Karpas-422 (cell line): ENCODE measurements at regions not wholly inside any gene's neighbourhood (a gene's known extent, or its start where the extent isn't known, plus 50 kb on each side); places are given as distances from the start of the nearest gene placed in this dataset.

Experiments used
- DNase-seq: peaks from one replicate; pipeline ENCODE4 v3.0.0-alpha.2; 2015
- H2AFZ ChIP-seq: fragments of 200-600 bp; sonication (generic); 2 replicates; pipeline ENCODE4 v1.6.1; 2014; ENCODE audit warnings: antibody characterized with exemption, low read length, mixed read lengths
- H3K27ac ChIP-seq: fragments of 200-600 bp; sonication (generic); 2 replicates; pipeline ENCODE4 v1.5.1; 2014; ENCODE audit warnings: mild to moderate bottlenecking, low read length, moderate library complexity
- H3K27me3 ChIP-seq: fragments of 200-600 bp; sonication (generic); 2 replicates; pipeline ENCODE4 v1.6.1; 2014; ENCODE audit warnings: low read length, mixed read lengths
- H3K36me3 ChIP-seq: fragments of 200-600 bp; sonication (generic); 2 replicates; pipeline ENCODE4 v1.6.1; 2014; ENCODE audit warnings: low read length, mixed read lengths; ENCODE audit not compliant: insufficient read depth
- H3K4me1 ChIP-seq: fragments of 200-600 bp; sonication (generic); 2 replicates; pipeline ENCODE4 v1.6.1; 2014; ENCODE audit warnings: mild to moderate bottlenecking, low read length, mixed read lengths
- H3K4me2 ChIP-seq: fragments of 200-600 bp; sonication (generic); 2 replicates; pipeline ENCODE4 v1.6.1; 2014; ENCODE audit warnings: low read length, low read depth, mild to moderate bottlenecking; ENCODE audit not compliant: poor library complexity, severe bottlenecking
- H3K4me3 ChIP-seq: fragments of 200-600 bp; sonication (generic); 2 replicates; pipeline ENCODE4 v1.5.1; 2014; ENCODE audit warnings: mild to moderate bottlenecking, antibody characterized with exemption, low read length, mixed read lengths
- H3K79me2 ChIP-seq: fragments of 200-600 bp; sonication (generic); 2 replicates; pipeline ENCODE4 v1.6.1; 2014; ENCODE audit warnings: mild to moderate bottlenecking, low read length, mixed read lengths
- H3K9ac ChIP-seq: fragments of 200-600 bp; sonication (generic); 2 replicates; pipeline ENCODE4 v1.6.0; 2014; ENCODE audit warnings: low read length
- H3K9me2 ChIP-seq: fragments of 200-600 bp; sonication (generic), shearing (Covaris generic); replicated peaks from 2 replicates; pipeline ENCODE4 v1.6.0; 2014; ENCODE audit warnings: mild to moderate bottlenecking, low read length, moderate library complexity; ENCODE audit not compliant: insufficient read depth
- H3K9me3 ChIP-seq: fragments of 300-700, 200-600 bp; sonication (generic); 2 replicates; pipeline ENCODE4 v1.6.1; 2014; ENCODE audit warnings: low read length, mixed read lengths
- H4K20me1 ChIP-seq: fragments of 200-600 bp; sonication (generic); 2 replicates; pipeline ENCODE4 v1.6.1; 2014; ENCODE audit warnings: mild to moderate bottlenecking, antibody characterized with exemption, low read length, low read depth; ENCODE audit not compliant: insufficient read depth

- no peak overlapping the region for H3K27ac ChIP-seq
- no peak overlapping the region for H3K9ac ChIP-seq
- no peaks in the 10 kb centered on the region for H3K9me3 ChIP-seq
- H3K4me3 ChIP-seq: no peak overlapping the region
- H3K9me2 ChIP-seq: no peaks in the 10 kb centered on the region
- H3K79me2 ChIP-seq: no peaks in the 10 kb centered on the region
- H2AFZ ChIP-seq: no peak overlapping the region
- H3K36me3 ChIP-seq: no peaks in the 10 kb centered on the region
- no peaks in the 10 kb centered on the region for H3K27me3 ChIP-seq
- no peak overlapping the region for H3K4me2 ChIP-seq
- H4K20me1 ChIP-seq: no peaks in the 10 kb centered on the region
- DNase-seq: no peak
- no peaks in the 10 kb centered on the region for H3K4me1 ChIP-seq
Observed at GRCh38 chrX:437661-438390, 51.1 kb upstream of the PPP2R3B start.

- Histone ChIP-seq H3K27ac (no peak overlapping the region), H4K20me1 (no peaks in the 10 kb centered on the region), H3K4me1 (no peaks in the 10 kb centered on the region), H3K9me2 (no peaks in the 10 kb centered on the region), H3K79me2 (no peaks in the 10 kb centered on the region), H3K27me3 (no peaks in the 10 kb centered on the region), H3K4me3 (no peak overlapping the region), H3K4me2 (no peak overlapping the region), H3K9me3 (no peaks in the 10 kb centered on the region), H3K9ac (no peak overlapping the region), H2AFZ (no peak overlapping the region), H3K36me3 (no peaks in the 10 kb centered on the region)
- no peak for DNase-seq
Observed at GRCh38 chrX:439241-439640, 52.5 kb upstream of the PPP2R3B start.

GRCh38 chrX:439719-440118 is 53.0 kb upstream of the PPP2R3B start:
- H2AFZ ChIP-seq: no peak overlapping the region
- no peaks in the 10 kb centered on the region for H3K27me3 ChIP-seq
- H3K9ac ChIP-seq: no peak overlapping the region
- H3K79me2 ChIP-seq: no peaks in the 10 kb centered on the region
- no peaks in the 10 kb centered on the region for H3K36me3 ChIP-seq
- H4K20me1 ChIP-seq: no peaks in the 10 kb centered on the region
- H3K9me2 ChIP-seq: no peaks in the 10 kb centered on the region
- H3K4me3 ChIP-seq: no peak overlapping the region
- H3K9me3 ChIP-seq: no peaks in the 10 kb centered on the region
- H3K27ac ChIP-seq: no peak overlapping the region
- H3K4me2 ChIP-seq: no peak overlapping the region
- no peaks in the 10 kb centered on the region for H3K4me1 ChIP-seq
- no peak for DNase-seq

GRCh38 chrX:440636-441035 is 53.9 kb upstream of the PPP2R3B start:
- Histone ChIP-seq H3K9me2 (no peaks in the 10 kb centered on the region), H3K9me3 (no peaks in the 10 kb centered on the region), H3K4me3 (no peak overlapping the region), H3K36me3 (no peaks in the 10 kb centered on the region), H3K4me2 (no peak overlapping the region), H3K27me3 (no peaks in the 10 kb centered on the region), H3K4me1 (no peaks in the 10 kb centered on the region), H3K9ac (no peak overlapping the region), H3K79me2 (no peaks in the 10 kb centered on the region), H2AFZ (no peak overlapping the region), H3K27ac (no peak overlapping the region), H4K20me1 (no peaks in the 10 kb centered on the region)
- no peak for DNase-seq

GRCh38 chrX:443536-444210 is 57.0 kb upstream of the PPP2R3B start:
- H3K27me3 ChIP-seq: no peaks in the 10 kb centered on the region
- no peak overlapping the region for H3K9ac ChIP-seq
- no peaks in the 10 kb centered on the region for H3K9me2 ChIP-seq
- H3K4me2 ChIP-seq: no peak overlapping the region
- H3K36me3 ChIP-seq: no peaks in the 10 kb centered on the region
- no peak overlapping the region for H3K27ac ChIP-seq
- H3K79me2 ChIP-seq: no peaks in the 10 kb centered on the region
- H3K9me3 ChIP-seq: no peaks in the 10 kb centered on the region
- H3K4me3 ChIP-seq: no peak overlapping the region
- H2AFZ ChIP-seq: no peak overlapping the region
- H3K4me1 ChIP-seq: no peaks in the 10 kb centered on the region
- DNase-seq: no peak
- H4K20me1 ChIP-seq: no peaks in the 10 kb centered on the region

- no peak overlapping the region for H3K27ac ChIP-seq
- no peak overlapping the region for H3K4me3 ChIP-seq
- no peak overlapping the region for H3K4me2 ChIP-seq
- H2AFZ ChIP-seq: no peak overlapping the region
- H3K4me1 ChIP-seq: no peaks in the 10 kb centered on the region
- no peaks in the 10 kb centered on the region for H3K27me3 ChIP-seq
- H3K9me2 ChIP-seq: no peaks in the 10 kb centered on the region
- H3K79me2 ChIP-seq: no peaks in the 10 kb centered on the region
- no peaks in the 10 kb centered on the region for H3K36me3 ChIP-seq
- no peaks in the 10 kb centered on the region for H4K20me1 ChIP-seq
- no peak for DNase-seq
- no peaks in the 10 kb centered on the region for H3K9me3 ChIP-seq
- H3K9ac ChIP-seq: no peak overlapping the region
Observed at GRCh38 chrX:444305-444704, 57.6 kb upstream of the PPP2R3B start.

- Histone ChIP-seq H3K4me3 (no peak overlapping the region), H3K4me1 (no peaks in the 10 kb centered on the region), H3K79me2 (no peaks in the 10 kb centered on the region), H2AFZ (no peak overlapping the region), H3K9me2 (no peaks in the 10 kb centered on the region), H3K27ac (no peak overlapping the region), H3K36me3 (no peaks in the 10 kb centered on the region), H3K4me2 (no peak overlapping the region), H3K9ac (no peak overlapping the region), H3K27me3 (no peaks in the 10 kb centered on the region), H3K9me3 (no peaks in the 10 kb centered on the region), H4K20me1 (no peaks in the 10 kb centered on the region)
- no peak for DNase-seq
Observed at GRCh38 chrX:445727-446126, 59.0 kb upstream of the PPP2R3B start.

GRCh38 chrX:446245-446644 is 59.5 kb upstream of the PPP2R3B start:
- no peak overlapping the region for H3K27ac ChIP-seq
- no peak overlapping the region for H3K4me2 ChIP-seq
- H3K79me2 ChIP-seq: no peaks in the 10 kb centered on the region
- no peak overlapping the region for H3K4me3 ChIP-seq
- H3K36me3 ChIP-seq: no peaks in the 10 kb centered on the region
- no peaks in the 10 kb centered on the region for H4K20me1 ChIP-seq
- no peak overlapping the region for H3K9ac ChIP-seq
- no peaks in the 10 kb centered on the region for H3K9me2 ChIP-seq
- H2AFZ ChIP-seq: no peak overlapping the region
- no peaks in the 10 kb centered on the region for H3K9me3 ChIP-seq
- no peaks in the 10 kb centered on the region for H3K4me1 ChIP-seq
- DNase-seq: no peak
- no peaks in the 10 kb centered on the region for H3K27me3 ChIP-seq
